IPS-18a (cell line): ENCODE measurements at regions not wholly inside any gene's neighbourhood (a gene's known extent, or its start where the extent isn't known, plus 50 kb on each side); places are given as distances from the start of the nearest gene placed in this dataset.
"Not testable (repeated sequence)": the region's sequence is repeated elsewhere in the genome, so short reads cannot be mapped to it uniquely, and the experiment has no call there.

Experiments used
- H3K27ac ChIP-seq: one replicate; pipeline ENCODE4 v1.5.1; 2013; ENCODE audit warnings: low read length
- H3K27me3 ChIP-seq: one replicate; pipeline ENCODE4 v1.6.1; 2013; ENCODE audit warnings: mild to moderate bottlenecking, low read length; ENCODE audit not compliant: control insufficient read depth, insufficient read depth
- H3K36me3 ChIP-seq: one replicate; pipeline ENCODE4 v1.6.1; 2013; ENCODE audit warnings: low read depth, low read length; ENCODE audit not compliant: control insufficient read depth
- H3K4me1 ChIP-seq: one replicate; pipeline ENCODE4 v1.6.1; 2013; ENCODE audit warnings: low read depth, low read length; ENCODE audit not compliant: control insufficient read depth
- H3K4me3 ChIP-seq: one replicate; pipeline ENCODE4 v1.5.1; 2013; ENCODE audit warnings: low read length
- H3K9ac ChIP-seq: one replicate; pipeline ENCODE4 v1.6.1; 2013; ENCODE audit warnings: mild to moderate bottlenecking, low read length, moderate library complexity
- H3K9me3 ChIP-seq: one replicate; pipeline ENCODE4 v1.6.1; 2013; ENCODE audit warnings: low read depth, low read length; ENCODE audit not compliant: control insufficient read depth

GRCh38 chr12:14032191-14032590 lies 50.8 kb upstream of the GRIN2B start:
- H3K4me1 ChIP-seq, H3K4me3 ChIP-seq, H3K36me3 ChIP-seq, H3K9me3 ChIP-seq, H3K27me3 ChIP-seq, H3K9ac ChIP-seq, H3K27ac ChIP-seq: not testable (repeated sequence)

GRCh38 chr12:14043776-14044175 lies 62.4 kb upstream of the GRIN2B start:
- Histone ChIP-seq H3K36me3 (no peaks in the 10 kb centered on the region), H3K4me1 (no peaks in the 10 kb centered on the region), H3K4me3 (no peak overlapping the region), H3K27me3 (no peaks in the 10 kb centered on the region), H3K27ac (no peak overlapping the region), H3K9ac (no peak overlapping the region), H3K9me3 (no peaks in the 10 kb centered on the region)

GRCh38 chr12:14048941-14049545 lies 67.6 kb upstream of the GRIN2B start:
- H3K4me3 ChIP-seq, result no peak overlapping the region
- H3K9ac ChIP-seq, result no peak overlapping the region
- H3K27ac ChIP-seq, result no peak overlapping the region
- no peaks in the 10 kb centered on the region for H3K36me3 ChIP-seq
- no peaks in the 10 kb centered on the region for H3K27me3 ChIP-seq
- no peaks in the 10 kb centered on the region for H3K4me1 ChIP-seq
- H3K9me3 ChIP-seq, result no peaks in the 10 kb centered on the region

GRCh38 chr12:14057895-14058294 lies 76.5 kb upstream of the GRIN2B start:
- no peaks in the 10 kb centered on the region for H3K4me1 ChIP-seq
- H3K9me3 ChIP-seq, result no peaks in the 10 kb centered on the region
- no peak overlapping the region for H3K4me3 ChIP-seq
- H3K27me3 ChIP-seq, result no peaks in the 10 kb centered on the region
- no peak overlapping the region for H3K9ac ChIP-seq
- no peak overlapping the region for H3K27ac ChIP-seq
- H3K36me3 ChIP-seq, result no peaks in the 10 kb centered on the region

GRCh38 chr12:14058717-14059116 lies 77.3 kb upstream of the GRIN2B start:
- H3K36me3 ChIP-seq, result no peaks in the 10 kb centered on the region
- no peak overlapping the region for H3K27ac ChIP-seq
- no peaks in the 10 kb centered on the region for H3K4me1 ChIP-seq
- H3K9ac ChIP-seq, result no peak overlapping the region
- H3K9me3 ChIP-seq, result no peaks in the 10 kb centered on the region
- H3K4me3 ChIP-seq, result no peak overlapping the region
- no peaks in the 10 kb centered on the region for H3K27me3 ChIP-seq

GRCh38 chr12:14059548-14059947 lies 78.1 kb upstream of the GRIN2B start:
- no peaks in the 10 kb centered on the region for H3K4me1 ChIP-seq
- no peaks in the 10 kb centered on the region for H3K9me3 ChIP-seq
- H3K9ac ChIP-seq, result no peak overlapping the region
- no peaks in the 10 kb centered on the region for H3K27me3 ChIP-seq
- no peak overlapping the region for H3K27ac ChIP-seq
- H3K36me3 ChIP-seq, result no peaks in the 10 kb centered on the region
- H3K4me3 ChIP-seq, result no peak overlapping the region

- Histone ChIP-seq H3K27me3 (no peaks in the 10 kb centered on the region), H3K9ac (no peak overlapping the region), H3K27ac (no peak overlapping the region), H3K4me3 (no peak overlapping the region), H3K36me3 (no peaks in the 10 kb centered on the region), H3K4me1 (no peaks in the 10 kb centered on the region), H3K9me3 (no peaks in the 10 kb centered on the region)
Measured at GRCh38 chr12:14065616-14066015, 84.2 kb upstream of the GRIN2B start.

GRCh38 chr12:14066021-14066420 lies 84.6 kb upstream of the GRIN2B start:
- Histone ChIP-seq H3K27me3 (no peaks in the 10 kb centered on the region), H3K9me3 (no peaks in the 10 kb centered on the region), H3K9ac (no peak overlapping the region), H3K4me3 (no peak overlapping the region), H3K27ac (no peak overlapping the region), H3K36me3 (no peaks in the 10 kb centered on the region), H3K4me1 (no peaks in the 10 kb centered on the region)

GRCh38 chr12:14068961-14069360 lies 87.6 kb upstream of the GRIN2B start:
- Histone ChIP-seq H3K27ac (no peak overlapping the region), H3K36me3 (no peaks in the 10 kb centered on the region)

GRCh38 chr12:14071833-14072232 lies 90.4 kb upstream of the GRIN2B start:
- Histone ChIP-seq H3K4me3 (no peak overlapping the region), H3K9ac (no peak overlapping the region), H3K36me3 (no peaks in the 10 kb centered on the region), H3K27ac (no peak overlapping the region), H3K9me3 (no peaks in the 10 kb centered on the region), H3K4me1 (no peaks in the 10 kb centered on the region), H3K27me3 (no peaks in the 10 kb centered on the region)

More at GRCh38 chr12:14068961-14069360, 87.6 kb upstream of the GRIN2B start:
- Histone ChIP-seq H3K9ac (no peak overlapping the region), H3K4me1 (no peaks in the 10 kb centered on the region), H3K9me3 (no peaks in the 10 kb centered on the region), H3K27me3 (no peaks in the 10 kb centered on the region), H3K4me3 (no peak overlapping the region)

GRCh38 chr12:14072987-14073386 lies 91.6 kb upstream of the GRIN2B start:
- Histone ChIP-seq H3K27me3 (no peaks in the 10 kb centered on the region), H3K9me3 (no peaks in the 10 kb centered on the region), H3K4me1 (no peaks in the 10 kb centered on the region), H3K9ac (no peak overlapping the region), H3K36me3 (no peaks in the 10 kb centered on the region), H3K4me3 (no peak overlapping the region), H3K27ac (no peak overlapping the region)

- Histone ChIP-seq H3K9me3 (no peaks in the 10 kb centered on the region), H3K27ac (no peak overlapping the region), H3K4me3 (no peak overlapping the region), H3K9ac (no peak overlapping the region), H3K36me3 (no peaks in the 10 kb centered on the region), H3K4me1 (no peaks in the 10 kb centered on the region), H3K27me3 (no peaks in the 10 kb centered on the region)
Measured at GRCh38 chr12:14075797-14076393, 94.5 kb upstream of the GRIN2B start.
